Esophagus squamous epithelium (tissue), 5 donors: ENCODE measurements at regions not wholly inside any gene's neighbourhood (a gene's known extent, or its start where the extent isn't known, plus 50 kb on each side); places are given as distances from the start of the nearest gene placed in this dataset.

Experiments used
- DNase-seq: peaks from one replicate; lab custom pipeline; 2025; lab: John Stamatoyannopoulos, UW
- H3K27ac ChIP-seq, 4 donors: fragments of 200-600 bp; sonication (generic); one replicate each; pipeline ENCODE4 v1.5.1; 2016 to 2019; ENCODE audit warnings: mild to moderate bottlenecking in 1 of 4
- H3K27me3 ChIP-seq, 4 donors: fragments of 200-600 bp; sonication (generic); 1 replicate in 3 of 4; 2 replicates in 1 of 4; pipeline versions ENCODE4 v1.5.1 to v1.6.0; 2017 to 2021; ENCODE audit warnings: antibody characterized with exemption in 1 of 4
- H3K36me3 ChIP-seq, 3 donors: fragments of 200-600 bp; sonication (generic); one replicate each; pipeline ENCODE4 v1.5.1; 2016 to 2019
- H3K4me1 ChIP-seq, 3 donors: fragments of 200-600 bp; sonication (generic); one replicate each; pipeline ENCODE4 v1.5.1; 2017 to 2019
- H3K4me3 ChIP-seq, 4 donors: fragments of 200-600 bp; sonication (generic); 1 replicate in 3 of 4; 2 replicates in 1 of 4; pipeline ENCODE4 v1.5.1; 2016 to 2019; ENCODE audit warnings: mild to moderate bottlenecking in 2 of 4, moderate library complexity in 1 of 4
- H3K9me3 ChIP-seq, 3 donors: fragments of 200-600 bp; sonication (generic); one replicate each; pipeline ENCODE4 v1.5.1; 2016 to 2019
- CTCF ChIP-seq, 6 experiments: fragments of 450-650 bp in 4 of 6; fragments of 200-600 bp in 2 of 6; sonication (generic) in 2 of 6; IDR thresholded peaks; one replicate each; pipeline ENCODE4 v1.5.1; 2016 to 2019; ENCODE audit warnings: antibody characterized with exemption in 6 of 6, mild to moderate bottlenecking in 4 of 6, moderate library complexity in 4 of 6
- POLR2A ChIP-seq, 4 donors: fragments of 450-650 bp; IDR thresholded peaks; one replicate each; pipeline ENCODE4 v1.6.1; 2017; ENCODE audit warnings: antibody characterized with exemption in 4 of 4, mild to moderate bottlenecking in 4 of 4, moderate library complexity in 3 of 4
- WGBS, 2 donors: methylation state at CpG; one replicate each; pipeline ENCODE4 v1.1.5; 2018; 5-methylcytosine and 5-hydroxymethylcytosine counted together
- intact Hi-C: fragments of 100-400 bp; cut with DNase I; formaldehyde crosslinking; loops from one replicate; pipeline ENCODE4 v1.15.0; 2022
- donor health status: DM: yes; HTN: yes; CAD: no.

- DNase-seq, result no peak
- Histone ChIP-seq H3K4me3 (no peak overlapping the region), H3K27ac (no peak overlapping the region), H3K4me1 (no peaks in the 10 kb centered on the region), H3K36me3 (no peaks in the 10 kb centered on the region), H3K27me3 (no peaks in the 10 kb centered on the region), H3K9me3 (no peaks in the 10 kb centered on the region)
- TF ChIP-seq POLR2A (IDR thresholded peaks at IDR 0.05) (no peak), CTCF (IDR thresholded peaks at IDR 0.05) (no peak)
- intact Hi-C loops, result no loop called here
- 85 to 86% methylated on average over 5 of the region's 5 CpGs for WGBS, 2 donors
These were observed 104.6 kb upstream of the ZC3H11B start for GRCh38 chr1:219717536-219717935.

GRCh38 chr1:219716611-219717114 lies 103.8 kb upstream of the ZC3H11B start:
- TF ChIP-seq POLR2A (IDR thresholded peaks at IDR 0.05) (no peak), CTCF (IDR thresholded peaks at IDR 0.05) (no peak)
- WGBS, 2 donors, result 84 to 91% methylated on average over 3 of the region's 3 CpGs

GRCh38 chr1:219713981-219714381 lies 101.1 kb upstream of the ZC3H11B start:
- H3K36me3 ChIP-seq, result no peaks in the 10 kb centered on the region

More at GRCh38 chr1:219716611-219717114, 103.8 kb upstream of the ZC3H11B start:
- Histone ChIP-seq H3K4me1 (no peaks in the 10 kb centered on the region), H3K27me3 (no peaks in the 10 kb centered on the region), H3K27ac (no peak overlapping the region), H3K9me3 (no peaks in the 10 kb centered on the region), H3K4me3 (no peak overlapping the region), H3K36me3 (no peaks in the 10 kb centered on the region)
- DNase-seq, result no peak
- intact Hi-C loops, result no loop called here

GRCh38 chr1:219712506-219712905 lies 99.6 kb upstream of the ZC3H11B start:
- WGBS, 2 donors, result 77 to 78% methylated on average over 4 of the region's 4 CpGs
- no peak for TF ChIP-seq POLR2A (IDR thresholded peaks at IDR 0.05)
- no peak for TF ChIP-seq CTCF (IDR thresholded peaks at IDR 0.05)
- Histone ChIP-seq H3K36me3 (no peaks in the 10 kb centered on the region), H3K27ac (no peak overlapping the region), H3K4me1 (no peaks in the 10 kb centered on the region), H3K27me3 (no peaks in the 10 kb centered on the region), H3K9me3 (no peaks in the 10 kb centered on the region), H3K4me3 (no peak overlapping the region)
- no peak for DNase-seq
- intact Hi-C loops, result no loop called here

More at GRCh38 chr1:219713981-219714381, 101.1 kb upstream of the ZC3H11B start:
- no peak overlapping the region for H3K27ac ChIP-seq
- DNase-seq, result no peak
- H3K9me3 ChIP-seq, result no peaks in the 10 kb centered on the region
- TF ChIP-seq CTCF (IDR thresholded peaks at IDR 0.05) (no peak), POLR2A (IDR thresholded peaks at IDR 0.05) (no peak)
- WGBS, 2 donors, result 39 to 63% methylated on average over 4 of the region's 4 CpGs
- no peaks in the 10 kb centered on the region for H3K27me3 ChIP-seq
- intact Hi-C loops, result no loop called here
- no peak overlapping the region for H3K4me3 ChIP-seq
- H3K4me1 ChIP-seq, result no peaks in the 10 kb centered on the region

GRCh38 chr1:219710529-219711194 lies 97.8 kb upstream of the ZC3H11B start:
- Histone ChIP-seq H3K9me3 (no peaks in the 10 kb centered on the region), H3K27me3 (no peaks in the 10 kb centered on the region), H3K4me1 (no peaks in the 10 kb centered on the region), H3K4me3 (no peak overlapping the region), H3K27ac (no peak overlapping the region), H3K36me3 (no peaks in the 10 kb centered on the region)
- intact Hi-C loops, result no loop called here
- no peak for DNase-seq
- TF ChIP-seq POLR2A (IDR thresholded peaks at IDR 0.05) (no peak), CTCF (IDR thresholded peaks at IDR 0.05) (no peak)
- WGBS, 2 donors, result 78 to 85% methylated on average over 6 of the region's 6 CpGs
